H1 (cell line): ENCODE measurements at regions not wholly inside any gene's neighbourhood (a gene's known extent, or its start where the extent isn't known, plus 50 kb on each side); places are given as distances from the start of the nearest gene placed in this dataset.

Experiments
- CTCF ChIA-PET: fragments of 300-600 bp; sonication (Branson Sonifier 250); formaldehyde crosslinking; loops from one replicate; lab custom pipeline; 2021; ENCODE audit not compliant: partially characterized antibody; lab: Charles Lee
- POLR2A ChIA-PET: fragments of 300-600 bp; sonication (Branson Sonifier 250); formaldehyde crosslinking; loops from one replicate; lab custom pipeline; 2021; ENCODE audit warnings: inconsistent platforms; ENCODE audit not compliant: partially characterized antibody; lab: Charles Lee
- DNase-seq, 2 experiments: peaks; one replicate each; pipeline versions ENCODE4 v3.0.0 to v3.0.0-alpha.2; 2010 to 2022; ENCODE audit warnings: low spot score in 2 of 2, low read depth in 1 of 2, mixed read lengths in 1 of 2
- FAIRE-seq: peaks from 2 replicates; lab custom pipeline; 2011; peaks lifted over from hg19 to GRCh38; lab: Jason Lieb, UNC
- H2AFZ ChIP-seq: 2 replicates; pipeline ENCODE4 v1.8.1; 2012; ENCODE audit warnings: low read length, inconsistent platforms
- H2AK5ac ChIP-seq: 2 replicates; pipeline ENCODE4 v1.6.1; 2013; ENCODE audit warnings: low read depth, low read length
- H2BK120ac ChIP-seq: replicated peaks from 2 replicates; pipeline ENCODE3; 2013; ENCODE audit warnings: low read depth, low read length, inconsistent platforms
- H2BK12ac ChIP-seq: 2 replicates; pipeline ENCODE4 v1.6.1; 2013; ENCODE audit warnings: low read depth, low read length
- H2BK15ac ChIP-seq: 2 replicates; pipeline ENCODE4 v1.6.1; 2013; ENCODE audit warnings: low read length
- H2BK20ac ChIP-seq: 2 replicates; pipeline ENCODE4 v1.6.1; 2013; ENCODE audit warnings: low read length
- H2BK5ac ChIP-seq: 2 replicates; pipeline ENCODE4 v1.6.1; 2013; ENCODE audit warnings: low read depth, low read length
- H3K14ac ChIP-seq: 2 replicates; pipeline ENCODE4 v1.6.1; 2013; ENCODE audit warnings: inconsistent platforms; ENCODE audit not compliant: insufficient read length
- H3K18ac ChIP-seq: 2 replicates; pipeline ENCODE4 v1.6.1; 2013; ENCODE audit warnings: low read length; ENCODE audit errors: extremely low read depth
- H3K23ac ChIP-seq: 2 replicates; pipeline ENCODE4 v1.6.1; 2013; ENCODE audit warnings: inconsistent platforms; ENCODE audit not compliant: insufficient read length
- H3K23me2 ChIP-seq: 2 replicates; pipeline ENCODE4 v1.6.1; 2013; ENCODE audit warnings: low read depth, low read length
- H3K27ac ChIP-seq: 2 replicates; pipeline ENCODE4 v1.6.1; 2011; ENCODE audit warnings: low read depth, low read length, inconsistent platforms
- H3K27me3 ChIP-seq, 4 experiments: replicated peaks in 1 of 4; 1 replicate in 1 of 4; 2 replicates in 3 of 4; pipeline versions ENCODE4 v1.6.1 to v1.8.1; 2011 to 2013; ENCODE audit warnings: low read length in 3 of 4, mild to moderate bottlenecking in 3 of 4, inconsistent platforms in 2 of 4, mixed read lengths in 2 of 4, moderate library complexity in 1 of 4; ENCODE audit not compliant: control insufficient read depth in 3 of 4, insufficient read depth in 3 of 4; ENCODE audit errors: extremely low read depth in 1 of 4
- H3K36me3 ChIP-seq, 4 experiments: 2 replicates each; pipeline versions ENCODE4 v1.6.1 to v1.8.1; 2011 to 2013; ENCODE audit warnings: mild to moderate bottlenecking in 4 of 4, low read length in 3 of 4, moderate library complexity in 2 of 4, control low read depth in 1 of 4, inconsistent platforms in 1 of 4; ENCODE audit not compliant: insufficient read depth in 4 of 4, control insufficient read depth in 2 of 4
- H3K4ac ChIP-seq: replicated peaks from 2 replicates; pipeline ENCODE3; 2013; ENCODE audit warnings: low read length, low read depth, mixed read lengths, inconsistent platforms; ENCODE audit not compliant: insufficient read length
- H3K4me1 ChIP-seq, 4 experiments: replicated peaks in 1 of 4; 1 replicate in 1 of 4; 2 replicates in 3 of 4; pipeline versions ENCODE4 v1.6.1 to v1.8.1; 2011 to 2013; ENCODE audit warnings: low read length in 3 of 4, inconsistent platforms in 2 of 4, mixed read lengths in 1 of 4; ENCODE audit not compliant: insufficient read depth in 4 of 4, control insufficient read depth in 3 of 4
- H3K4me2 ChIP-seq, 2 experiments: 2 replicates each; pipeline versions ENCODE4 v1.6.1 to v1.8.1; 2011 to 2013; ENCODE audit warnings: low read depth in 2 of 2, low read length in 2 of 2, control low read depth in 1 of 2, inconsistent platforms in 1 of 2, mild to moderate bottlenecking in 1 of 2; ENCODE audit not compliant: insufficient read depth in 1 of 2
- H3K4me3 ChIP-seq, 4 experiments: fragments of 200-600, 300-600 bp in 1 of 4; sonication (generic), shearing (Covaris generic), sonication (Bioruptor Twin) in 1 of 4; 2 replicates each; pipeline versions ENCODE4 v1.5.1 to v1.8.1; 2011 to 2016; ENCODE audit warnings: low read length in 4 of 4, low read depth in 3 of 4, control low read depth in 2 of 4, inconsistent platforms in 2 of 4, mild to moderate bottlenecking in 2 of 4, mixed read lengths in 1 of 4, moderate library complexity in 1 of 4; ENCODE audit not compliant: insufficient read depth in 2 of 4; ENCODE audit errors: extremely low read depth in 1 of 4
- H3K56ac ChIP-seq: replicated peaks from 2 replicates; pipeline ENCODE3; 2013; ENCODE audit warnings: low read depth, mild to moderate bottlenecking, mixed read lengths, low read length, inconsistent platforms; ENCODE audit not compliant: insufficient read length
- H3K79me1 ChIP-seq: 2 replicates; pipeline ENCODE4 v1.6.1; 2013; ENCODE audit warnings: low read depth, low read length, control low read depth
- H3K79me2 ChIP-seq, 2 experiments: 2 replicates each; pipeline versions ENCODE4 v1.6.1 to v1.8.1; 2012 to 2013; ENCODE audit warnings: low read length in 2 of 2, mild to moderate bottlenecking in 2 of 2, inconsistent platforms in 1 of 2; ENCODE audit not compliant: insufficient read depth in 2 of 2, control insufficient read depth in 1 of 2
- H3K9ac ChIP-seq, 4 experiments: replicated peaks in 1 of 4; 1 replicate in 1 of 4; 2 replicates in 3 of 4; pipeline versions ENCODE4 v1.6.1 to v1.8.1; 2011 to 2013; ENCODE audit warnings: low read depth in 3 of 4, low read length in 3 of 4, control low read depth in 2 of 4, mild to moderate bottlenecking in 2 of 4, moderate library complexity in 2 of 4, inconsistent platforms in 1 of 4; ENCODE audit errors: extremely low read depth in 1 of 4
- H3K9me3 ChIP-seq, 2 experiments: 2 replicates each; pipeline versions ENCODE4 v1.6.1 to v1.8.1; 2012 to 2013; ENCODE audit warnings: mild to moderate bottlenecking in 2 of 2, moderate library complexity in 2 of 2, control low read depth in 1 of 2, inconsistent platforms in 1 of 2, low read depth in 1 of 2, low read length in 1 of 2, mixed read lengths in 1 of 2; ENCODE audit not compliant: insufficient read depth in 2 of 2
- H4K20me1 ChIP-seq, 2 experiments: replicated peaks in 1 of 2; 2 replicates each; pipeline versions ENCODE3 to v1.8.1; 2011 to 2013; ENCODE audit warnings: inconsistent platforms in 2 of 2, low read length in 2 of 2, mild to moderate bottlenecking in 1 of 2; ENCODE audit not compliant: insufficient read depth in 2 of 2, control insufficient read depth in 1 of 2
- H4K5ac ChIP-seq: 2 replicates; pipeline ENCODE4 v1.6.1; 2013; ENCODE audit warnings: low read length, low read depth, mixed read lengths, inconsistent platforms; ENCODE audit not compliant: insufficient read length
- H4K8ac ChIP-seq: 2 replicates; pipeline ENCODE4 v1.8.0; 2013; ENCODE audit warnings: mild to moderate bottlenecking, moderate library complexity, low read length, inconsistent platforms; ENCODE audit not compliant: insufficient read depth; ENCODE audit errors: extremely low read depth
- H4K91ac ChIP-seq: replicated peaks from 2 replicates; pipeline ENCODE3; 2013; ENCODE audit warnings: low read length, mixed read lengths, inconsistent platforms; ENCODE audit not compliant: insufficient read length
- CHD2 ChIP-seq: IDR thresholded peaks from 2 replicates; pipeline ENCODE4 v1.6.1; 2012; ENCODE audit warnings: low read length, improper control_type of control experiment
- CREB1 ChIP-seq: IDR thresholded peaks from 2 replicates; pipeline ENCODE4 v1.6.1; 2012; ENCODE audit warnings: inconsistent platforms
- CTBP2 ChIP-seq: IDR thresholded peaks from 2 replicates; pipeline ENCODE4 v1.7.0; 2011; ENCODE audit warnings: borderline replicate concordance, mild to moderate bottlenecking, moderate library complexity, mixed read lengths, low read length; ENCODE audit not compliant: insufficient read depth, insufficient read length
- FOSL1 ChIP-seq: IDR thresholded peaks from 2 replicates; pipeline ENCODE4 v1.6.1; 2011; ENCODE audit warnings: mild to moderate bottlenecking, low read depth, low read length, moderate library complexity; ENCODE audit not compliant: insufficient read depth
- GTF2F1 ChIP-seq: IDR thresholded peaks from 2 replicates; pipeline ENCODE4 v1.6.1; 2012; ENCODE audit warnings: low read depth, low read length, improper control_type of control experiment, borderline replicate concordance
- JUND ChIP-seq: IDR thresholded peaks from 2 replicates; pipeline ENCODE4 v1.6.1; 2011; ENCODE audit warnings: mild to moderate bottlenecking, improper control_type of control experiment, low read length
- KDM1A ChIP-seq: fragments of 200-600, 300-600 bp; sonication (generic); IDR thresholded peaks from 2 replicates; pipeline ENCODE4 v1.7.1; 2016; ENCODE audit warnings: mild to moderate bottlenecking, low read length, borderline replicate concordance
- SIRT6 ChIP-seq: IDR thresholded peaks from one replicate; pipeline ENCODE4 v1.7.1; 2012; ENCODE audit warnings: low read length, inconsistent platforms
- SRF ChIP-seq: IDR thresholded peaks from 2 replicates; pipeline ENCODE4 v1.6.1; 2011; ENCODE audit warnings: mild to moderate bottlenecking, low read depth, low read length, moderate library complexity
- TAF1 ChIP-seq: IDR thresholded peaks from 2 replicates; pipeline ENCODE4 v1.6.1; 2011; ENCODE audit warnings: mild to moderate bottlenecking, low read depth, low read length
- TEAD4 ChIP-seq: IDR thresholded peaks from 2 replicates; pipeline ENCODE4 v1.6.1; 2012; ENCODE audit warnings: low read depth, low read length, inconsistent platforms, mixed read lengths
- WGBS, 2 experiments: shearing (Covaris generic) in 1 of 2; methylation state at CpG; one replicate each; pipeline versions ENCODE4 v1.1.6 to v1.1.7; 2013 to 2015; ENCODE audit warnings: low lambda C conversion rate in 2 of 2, mixed read lengths in 2 of 2, inconsistent platforms in 1 of 2, low coverage in 1 of 2, missing lambda C conversion rate in 1 of 2; ENCODE audit not compliant: insufficient replicate concordance in 2 of 2, insufficient coverage in 1 of 2, insufficient read length in 1 of 2; ENCODE audit errors: extremely low coverage in 1 of 2, missing lambda C conversion rate in 1 of 2; 5-methylcytosine and 5-hydroxymethylcytosine counted together

GRCh38 chr5:4533457-4534105 lies 606.5 kb upstream of the ADAMTS16 start:
- no peaks in the 10 kb centered on the region for H3K79me1 ChIP-seq
- ChIA-PET POLR2A (no interaction called here), CTCF (interaction anchor here (1.1 to 1.5 kb wide), 2 partner anchors 10 to 512 kb away, joined by 3 to 4 read pairs; no protein-coding TSS in a partner anchor)
- no peaks in the 10 kb centered on the region for H4K20me1 ChIP-seq
- no peak overlapping the region for H3K9ac ChIP-seq
- no peak overlapping the region for H4K5ac ChIP-seq
- H3K36me3 ChIP-seq, result no peaks in the 10 kb centered on the region
- H2BK12ac ChIP-seq, result no peak overlapping the region
- H3K79me2 ChIP-seq, result no peaks in the 10 kb centered on the region
- H2BK120ac ChIP-seq, result no peak overlapping the region
- no peaks in the 10 kb centered on the region for H3K23me2 ChIP-seq
- H3K4me3 ChIP-seq, result no peak overlapping the region
- no peak overlapping the region for H3K4ac ChIP-seq
- H2BK20ac ChIP-seq, result no peak overlapping the region
- H3K18ac ChIP-seq, result no peak overlapping the region
- H2BK15ac ChIP-seq, result no peak overlapping the region
- no peak overlapping the region for H2AFZ ChIP-seq
- no peak for DNase-seq
- H3K27ac ChIP-seq, result no peak overlapping the region
- TF ChIP-seq KDM1A, result no peak
- no peak for TF ChIP-seq CHD2
- no peak for TF ChIP-seq JUND
- TF ChIP-seq FOSL1, result no peak
- TF ChIP-seq GTF2F1, result no peak
- no peak for TF ChIP-seq SRF
- no peak for TF ChIP-seq CTBP2
- TF ChIP-seq SIRT6, result no peak
- no peak for TF ChIP-seq CREB1
- TF ChIP-seq TAF1, result no peak
- TF ChIP-seq TEAD4, result no peak
- H2AK5ac ChIP-seq, result no peak overlapping the region
- no peak overlapping the region for H2BK5ac ChIP-seq
- no peaks in the 10 kb centered on the region for H3K27me3 ChIP-seq
- H4K91ac ChIP-seq, result no peak overlapping the region
- H4K8ac ChIP-seq, result no peak overlapping the region
- no peaks in the 10 kb centered on the region for H3K9me3 ChIP-seq
- no peak overlapping the region for H3K14ac ChIP-seq
- H3K4me1 ChIP-seq, result no peaks in the 10 kb centered on the region
- H3K4me2 ChIP-seq, result no peak overlapping the region
- 92% methylated on average over 3 of the region's 3 CpGs; no CpG with 5 or more reads in 1 of the 2 experiments for WGBS, 2 experiments
- H3K23ac ChIP-seq, result no peak overlapping the region
- no peak overlapping the region for H3K56ac ChIP-seq
- FAIRE-seq, result no peak
